K562 (cell line): ENCODE measurements at regions not wholly inside any gene's neighbourhood (a gene's known extent, or its start where the extent isn't known, plus 50 kb on each side); places are given as distances from the start of the nearest gene placed in this dataset.

Experiments
- ATAC-seq: fragments of 200-7000 bp; cut with Tn5 transposase; 3 replicates; pipeline ENCODE4 v1.9.1; 2020; ENCODE audit warnings: moderate library complexity
- BruUV-seq: library from RNA; stranded (reverse); fragments of 400-500 nt; replicated peaks from 2 replicates; lab custom pipeline; 2021; lab: Mats Ljungman, UMichigan
- CTCF ChIA-PET: fragments of 300-600 bp; formaldehyde crosslinking; extraction: SDS; loops from one replicate; lab custom pipeline; 2021; ENCODE audit warnings: low intra/inter-chr PET ratio; lab: Yijun Ruan, JAX
- POLR2A ChIA-PET: fragments of 300-600, 350-650 bp; sonication (Branson Sonifier 250); formaldehyde crosslinking; extraction: SDS; loops from one replicate; lab custom pipeline; 2021; ENCODE audit warnings: antibody characterized with exemption, inconsistent platforms; lab: Yijun Ruan, JAX
- DNase-seq, 4 experiments: peaks; one replicate each; pipeline versions ENCODE4 v3.0.0 to v3.0.0-alpha.2; 2011 to 2018; ENCODE audit warnings: low spot score in 3 of 4, mixed read lengths in 3 of 4; ENCODE audit errors: extremely low read depth in 1 of 4
- FAIRE-seq: peaks from 2 replicates; lab custom pipeline; 2011; peaks lifted over from hg19 to GRCh38; lab: Jason Lieb, UNC
- H2AFZ ChIP-seq: 2 replicates; pipeline ENCODE4 v1.6.0; 2011; ENCODE audit warnings: low read depth, low read length, control low read depth, inconsistent platforms
- H3K27ac ChIP-seq: fragments of 200-600 bp; 3 replicates; pipeline ENCODE4 v1.8.0; 2011; ENCODE audit warnings: low read depth, mild to moderate bottlenecking, control low read depth, inconsistent platforms, low read length, moderate library complexity, mixed read lengths; ENCODE audit errors: extremely low read depth
- H3K27me3 ChIP-seq, 2 experiments: fragments of 300-600 bp in 1 of 2; 2 replicates in 1 of 2; 3 replicates in 1 of 2; pipeline versions ENCODE4 v1.6.0 to v1.8.0; 2011; ENCODE audit warnings: inconsistent platforms in 2 of 2, low read length in 2 of 2, mild to moderate bottlenecking in 1 of 2, mixed read lengths in 1 of 2, moderate library complexity in 1 of 2; ENCODE audit not compliant: control insufficient read depth in 2 of 2, insufficient read depth in 2 of 2
- H3K36me3 ChIP-seq: fragments of 300-600 bp; 3 replicates; pipeline ENCODE4 v1.8.0; 2011; ENCODE audit warnings: mild to moderate bottlenecking, low read length, inconsistent platforms; ENCODE audit not compliant: control insufficient read depth, insufficient read depth
- H3K4me1 ChIP-seq, 2 experiments: fragments of 200-600 bp in 1 of 2; replicated peaks in 1 of 2; 2 replicates in 1 of 2; 3 replicates in 1 of 2; pipeline versions ENCODE4 v1.5.1 to v1.8.0; 2011; ENCODE audit warnings: inconsistent platforms in 2 of 2, low read length in 2 of 2, mild to moderate bottlenecking in 1 of 2, mixed read lengths in 1 of 2, moderate library complexity in 1 of 2; ENCODE audit not compliant: control insufficient read depth in 2 of 2, insufficient read depth in 2 of 2
- H3K4me2 ChIP-seq: 2 replicates; pipeline ENCODE4 v1.6.1; 2011; ENCODE audit warnings: low read length, control low read depth, inconsistent platforms, mixed read lengths; ENCODE audit not compliant: insufficient read depth
- H3K4me3 ChIP-seq: fragments of 200-600 bp; sonication (generic), shearing (Covaris generic); 2 replicates; pipeline ENCODE4 v1.5.1; 2016; ENCODE audit warnings: control low read depth, inconsistent platforms
- H3K79me2 ChIP-seq: fragments of 200-600 bp; 3 replicates; pipeline ENCODE4 v1.8.0; 2011; ENCODE audit warnings: low read length, inconsistent platforms; ENCODE audit not compliant: control insufficient read depth, insufficient read depth
- H3K9ac ChIP-seq, 2 experiments: 2 replicates each; pipeline versions ENCODE4 v1.6.0 to v1.6.1; 2011; ENCODE audit warnings: low read depth in 2 of 2, low read length in 2 of 2, control low read depth in 1 of 2, inconsistent platforms in 1 of 2, mild to moderate bottlenecking in 1 of 2, mixed read lengths in 1 of 2; ENCODE audit not compliant: insufficient read depth in 1 of 2
- H3K9me1 ChIP-seq: one replicate; pipeline ENCODE4 v1.6.0; 2011; ENCODE audit warnings: inconsistent platforms, mild to moderate bottlenecking, low read length, moderate library complexity; ENCODE audit not compliant: control insufficient read depth, insufficient read depth
- H3K9me3 ChIP-seq: replicated peaks from 2 replicates; pipeline ENCODE4 v1.5.1; 2011; ENCODE audit warnings: low read depth, low read length, inconsistent platforms; ENCODE audit not compliant: control insufficient read depth, insufficient read depth
- H4K20me1 ChIP-seq: replicated peaks from 2 replicates; pipeline ENCODE4 v1.6.1; 2011; ENCODE audit warnings: low read length, inconsistent platforms, mixed read lengths; ENCODE audit not compliant: control insufficient read depth, insufficient read depth
- C11orf30 ChIP-seq: fragments of 450-650 bp; IDR thresholded peaks from 2 replicates; pipeline ENCODE4 v1.6.1; 2016; ENCODE audit warnings: low read depth, mild to moderate bottlenecking
- FIP1L1 ChIP-seq: fragments of 200-400 bp; formaldehyde crosslinking; IDR thresholded peaks from 2 replicates; pipeline ENCODE4 v1.6.1; 2018; ENCODE audit warnings: mild to moderate bottlenecking, low read depth, low read length; ENCODE audit not compliant: poor library complexity, severe bottlenecking
- HMGN3 ChIP-seq: IDR thresholded peaks from 2 replicates; pipeline ENCODE4 v1.6.1; 2011; ENCODE audit warnings: borderline replicate concordance, low read depth, mild to moderate bottlenecking, mixed read lengths, low read length; ENCODE audit not compliant: insufficient read length; ENCODE audit errors: extremely low read depth
- HNRNPL ChIP-seq: fragments of 200-400 bp; formaldehyde crosslinking; IDR thresholded peaks from 2 replicates; pipeline ENCODE4 v1.6.1; 2017; ENCODE audit warnings: low read depth, mild to moderate bottlenecking, low read length
- MEIS2 ChIP-seq: fragments of 450-650 bp; IDR thresholded peaks from 2 replicates; pipeline ENCODE4 v1.6.1; 2014; ENCODE audit warnings: mild to moderate bottlenecking; ENCODE audit not compliant: partially characterized antibody
- RBM22 ChIP-seq: fragments of 200-400 bp; formaldehyde crosslinking; IDR thresholded peaks from 2 replicates; pipeline ENCODE4 v1.6.1; 2018; ENCODE audit warnings: low read length, low read depth; ENCODE audit not compliant: poor library complexity, severe bottlenecking
- SRSF9 ChIP-seq: fragments of 200-400 bp; formaldehyde crosslinking; IDR thresholded peaks from 2 replicates; pipeline ENCODE4 v1.6.1; 2017; ENCODE audit warnings: low read depth, low read length, borderline replicate concordance
- ZNF282 ChIP-seq: sonication (generic); formaldehyde crosslinking; IDR thresholded peaks from 2 replicates; pipeline ENCODE4 v1.8.1; 2023; ENCODE audit warnings: missing genetic modification reagents
- ZNF316 ChIP-seq: fragments of 450-650 bp; IDR thresholded peaks from 2 replicates; pipeline ENCODE4 v1.6.1; 2016
- WGBS: fragments of 100-300 bp; shearing (Covaris generic); methylation state at CpG from one replicate; pipeline ENCODE4 v1.1.6; 2016; ENCODE audit warnings: low coverage, mixed read lengths; ENCODE audit not compliant: insufficient coverage; ENCODE audit errors: missing lambda C conversion rate; 5-methylcytosine and 5-hydroxymethylcytosine counted together
- in situ Hi-C: fragments of 300-500 bp; cut with MboI; formaldehyde crosslinking; loops from 4 replicates; pipeline ENCODE4 v1.15.0; 2018; ENCODE audit warnings: inconsistent platforms, mixed read lengths
- intact Hi-C: fragments of 100-400 bp; cut with micrococcal nuclease; formaldehyde crosslinking; loops from 2 replicates; pipeline ENCODE4 v1.14.2; 2022

- intact Hi-C loops (no loop called here), in situ Hi-C loops (loop anchor here (10.0 kb wide), 1 partner anchor 355 kb away; no protein-coding TSS in a partner anchor)
- H2AFZ ChIP-seq = no peak overlapping the region
- DNase-seq (no peak), ATAC-seq (no peak), FAIRE-seq (no peak)
- ChIA-PET CTCF (no interaction called here), POLR2A (interaction anchor here (0.9 to 1.8 kb wide), 4 partner anchors 8 to 312 kb away, joined by 3 to 5 read pairs (median 4); no protein-coding TSS in a partner anchor)
- H3K27ac ChIP-seq = no peak overlapping the region
- no peaks in the 10 kb centered on the region for H3K79me2 ChIP-seq
- BruUV-seq = no TSS peak
- no peaks in the 10 kb centered on the region for H3K27me3 ChIP-seq
- peaks cover 19 to 34% of the 10 kb centered on the region in 2 experiments for H3K4me1 ChIP-seq
- H3K36me3 ChIP-seq = no peaks in the 10 kb centered on the region
- H3K4me3 ChIP-seq = no peak overlapping the region
- TF ChIP-seq MEIS2 (peak; percentile 4), SRSF9 (no peak)
- WGBS = 48% methylated on average over 7 of the region's 7 CpGs
- no peak overlapping the region for H3K4me2 ChIP-seq
- no peaks in the 10 kb centered on the region for H3K9me3 ChIP-seq
- H3K9me1 ChIP-seq = no peaks in the 10 kb centered on the region
- H4K20me1 ChIP-seq = no peaks in the 10 kb centered on the region
- no peak overlapping the region; a peak in 1 of 4 replicates for H3K9ac ChIP-seq
Measured at GRCh38 chr2:42909966-42910365, 117.6 kb upstream of the HAAO start.

GRCh38 chr2:42908518-42909200 is 116.3 kb upstream of the HAAO start:
- intact Hi-C loops = no loop called here
- no peaks in the 10 kb centered on the region for H4K20me1 ChIP-seq
- FAIRE-seq (no peak), DNase-seq (peak in 1 of 4 experiments; percentile 2), ATAC-seq (no peak)
- H3K36me3 ChIP-seq = no peaks in the 10 kb centered on the region
- H2AFZ ChIP-seq = 0 out of 2 replicates have a peak overlapping the region, but pooled peaks have one; percentile 24
- in situ Hi-C loops = loop anchor here (10.0 kb wide), 1 partner anchor 354 kb away; no protein-coding TSS in a partner anchor
- no peaks in the 10 kb centered on the region for H3K27me3 ChIP-seq
- BruUV-seq = no TSS peak
- 57% methylated on average over 6 of the region's 6 CpGs for WGBS
- H3K4me1 ChIP-seq = peaks cover 26 to 37% of the 10 kb centered on the region in 2 experiments
- no peaks in the 10 kb centered on the region for H3K9me3 ChIP-seq
- H3K4me2 ChIP-seq = no peak overlapping the region
- H3K9me1 ChIP-seq = no peaks in the 10 kb centered on the region
- H3K4me3 ChIP-seq = no peak overlapping the region
- no peak overlapping the region for H3K9ac ChIP-seq
- no peak for TF ChIP-seq RBM22
- no peak for TF ChIP-seq ZNF282 (CRISPR knock-in tag)
- peak; percentile 28; the same call in 1 of the 2 replicates for TF ChIP-seq ZNF316
- no peak for TF ChIP-seq HNRNPL
- peak; percentile 25; the same call in 1 of the 2 replicates for TF ChIP-seq C11orf30
- TF ChIP-seq HMGN3 = no peak
- TF ChIP-seq FIP1L1 = no peak
- CTCF ChIA-PET = no interaction called here
- H3K79me2 ChIP-seq = no peaks in the 10 kb centered on the region
- H3K27ac ChIP-seq = no peak overlapping the region
- POLR2A ChIA-PET = interaction anchor here (0.7 to 1.3 kb wide), 4 partner anchors 9 to 56 kb away, joined by 3 to 4 read pairs (median 3); no protein-coding TSS in a partner anchor
